HEK293T (cell line): ENCODE measurements at regions not wholly inside any gene's neighbourhood (a gene's known extent, or its start where the extent isn't known, plus 50 kb on each side); places are given as distances from the start of the nearest gene placed in this dataset.

Experiments used
- CTCF ChIA-PET: fragments of 350-600 bp; formaldehyde crosslinking; extraction: SDS; loops from one replicate; lab custom pipeline; 2021; ENCODE audit warnings: antibody characterized with exemption, inconsistent platforms; lab: Yijun Ruan, JAX
- POLR2A ChIA-PET: fragments of 350-600 bp; formaldehyde crosslinking; extraction: SDS; loops from one replicate; lab custom pipeline; 2020; ENCODE audit warnings: antibody characterized with exemption, inconsistent platforms; lab: Yijun Ruan, JAX
- DNase-seq: peaks from one replicate; pipeline ENCODE4 v3.0.0; 2012; ENCODE audit warnings: mixed read lengths; ENCODE audit errors: extremely low spot score
- ARNT ChIP-seq: fragments of 450-650 bp; IDR thresholded peaks from 2 replicates; pipeline ENCODE4 v1.6.1; 2017; ENCODE audit warnings: mild to moderate bottlenecking
- BHLHE40 ChIP-seq: fragments of 450-650 bp; IDR thresholded peaks from 2 replicates; pipeline ENCODE4 v1.6.1; 2016; ENCODE audit warnings: mild to moderate bottlenecking, moderate library complexity, borderline replicate concordance
- CTBP1 ChIP-seq: fragments of 450-650 bp; IDR thresholded peaks from 2 replicates; pipeline ENCODE4 v1.6.1; 2016; ENCODE audit warnings: borderline replicate concordance
- ELF4 ChIP-seq: fragments of 450-650 bp; IDR thresholded peaks from 2 replicates; pipeline ENCODE4 v1.6.1; 2017; ENCODE audit warnings: antibody characterized with exemption
- FOXA1 ChIP-seq: fragments of 450-650 bp; IDR thresholded peaks from 2 replicates; pipeline ENCODE4 v1.6.1; 2016; ENCODE audit warnings: mild to moderate bottlenecking
- FOXK2 ChIP-seq: fragments of 450-650 bp; IDR thresholded peaks from 2 replicates; pipeline ENCODE4 v1.6.1; 2016; ENCODE audit warnings: mild to moderate bottlenecking
- FOXM1 ChIP-seq: fragments of 450-650 bp; IDR thresholded peaks from 2 replicates; pipeline ENCODE4 v1.6.1; 2017; ENCODE audit warnings: mild to moderate bottlenecking, borderline replicate concordance
- HDGF ChIP-seq: fragments of 450-650 bp; IDR thresholded peaks from 2 replicates; pipeline ENCODE4 v1.6.1; 2017; ENCODE audit warnings: antibody characterized with exemption, borderline replicate concordance
- L3MBTL2 ChIP-seq: fragments of 450-650 bp; conservative IDR thresholded peaks from 2 replicates; pipeline ENCODE4 v1.6.1; 2016; ENCODE audit warnings: mild to moderate bottlenecking
- LEF1 ChIP-seq: fragments of 450-650 bp; IDR thresholded peaks from 2 replicates; pipeline ENCODE4 v1.6.1; 2017; ENCODE audit warnings: mild to moderate bottlenecking, borderline replicate concordance
- NFRKB ChIP-seq: fragments of 450-650 bp; IDR thresholded peaks from 2 replicates; pipeline ENCODE4 v1.6.1; 2016; ENCODE audit warnings: mild to moderate bottlenecking, moderate library complexity
- SP1 ChIP-seq: fragments of 450-650 bp; IDR thresholded peaks from 2 replicates; pipeline ENCODE4 v1.6.1; 2017
- SUZ12 ChIP-seq: fragments of 450-650 bp; IDR thresholded peaks from 2 replicates; pipeline ENCODE4 v1.6.1; 2016; ENCODE audit warnings: mild to moderate bottlenecking
- TARDBP ChIP-seq: fragments of 450-650 bp; IDR thresholded peaks from 2 replicates; pipeline ENCODE4 v1.6.1; 2016
- ZNF384 ChIP-seq: fragments of 450-650 bp; IDR thresholded peaks from 2 replicates; pipeline ENCODE4 v1.6.1; 2016
- TF ChIP-seq, protein P1 (sequence below): fragments of 450-650 bp; IDR thresholded peaks from 2 replicates; pipeline ENCODE4 v1.6.1; 2016

- TF ChIP-seq BHLHE40 (no peak), SP1 (no peak), LEF1 (no peak), ELF4 (no peak), SUZ12 (no peak), CTBP1 (no peak), ZNF384 (no peak), FOXM1 (no peak), FOXA1 (no peak), HDGF (no peak), TARDBP (no peak), FOXK2 (no peak), NFRKB (no peak), ARNT (no peak), L3MBTL2 (no peak)
- TF ChIP-seq, protein P1, sequence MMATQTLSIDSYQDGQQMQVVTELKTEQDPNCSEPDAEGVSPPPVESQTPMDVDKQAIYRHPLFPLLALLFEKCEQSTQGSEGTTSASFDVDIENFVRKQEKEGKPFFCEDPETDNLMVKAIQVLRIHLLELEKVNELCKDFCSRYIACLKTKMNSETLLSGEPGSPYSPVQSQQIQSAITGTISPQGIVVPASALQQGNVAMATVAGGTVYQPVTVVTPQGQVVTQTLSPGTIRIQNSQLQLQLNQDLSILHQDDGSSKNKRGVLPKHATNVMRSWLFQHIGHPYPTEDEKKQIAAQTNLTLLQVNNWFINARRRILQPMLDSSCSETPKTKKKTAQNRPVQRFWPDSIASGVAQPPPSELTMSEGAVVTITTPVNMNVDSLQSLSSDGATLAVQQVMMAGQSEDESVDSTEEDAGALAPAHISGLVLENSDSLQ, result no peak
- POLR2A ChIA-PET, result no interaction called here
- CTCF ChIA-PET, result interaction anchor here (0.7 kb wide), 1 partner anchor 427 kb away, joined by 9 read pairs; no protein-coding TSS in a partner anchor
- DNase-seq, result no peak
Measured at GRCh38 chr10:14438576-14438975, 107.9 kb upstream of the FRMD4A start.

GRCh38 chr10:14438057-14438456, 107.3 kb upstream of the FRMD4A start:
- no peak for DNase-seq
- TF ChIP-seq CTBP1, result no peak
- TF ChIP-seq BHLHE40, result no peak
- TF ChIP-seq ARNT, result no peak
- no peak for TF ChIP-seq FOXA1
- no peak for TF ChIP-seq FOXM1
- no peak for TF ChIP-seq ZNF384
- no peak for TF ChIP-seq SP1
- no peak for TF ChIP-seq L3MBTL2
- TF ChIP-seq SUZ12, result no peak
- no peak for TF ChIP-seq NFRKB
- CTCF ChIA-PET, result interaction anchor here (0.7 kb wide), 1 partner anchor 426 kb away, joined by 9 read pairs; no protein-coding TSS in a partner anchor
- POLR2A ChIA-PET, result no interaction called here

GRCh38 chr10:14435976-14436632, 105.4 kb upstream of the FRMD4A start:
- ChIA-PET CTCF (no interaction called here), POLR2A (no interaction called here)
- no peak for DNase-seq
- TF ChIP-seq ELF4 (no peak), CTBP1 (no peak), HDGF (no peak), NFRKB (no peak), SUZ12 (no peak), BHLHE40 (no peak), L3MBTL2 (no peak), SP1 (no peak)
- TF ChIP-seq, protein P1, result no peak

- POLR2A ChIA-PET, result no interaction called here
- CTCF ChIA-PET, result no interaction called here
- TF ChIP-seq LEF1, result no peak
- no peak for TF ChIP-seq L3MBTL2
- no peak for TF ChIP-seq ARNT
- TF ChIP-seq ZNF384, result no peak
- TF ChIP-seq SUZ12, result no peak
- no peak for TF ChIP-seq FOXM1
- no peak for TF ChIP-seq FOXK2
- TF ChIP-seq NFRKB, result no peak
- DNase-seq, result no peak
Measured at GRCh38 chr10:14433147-14433546, 102.4 kb upstream of the FRMD4A start.

DNA sequence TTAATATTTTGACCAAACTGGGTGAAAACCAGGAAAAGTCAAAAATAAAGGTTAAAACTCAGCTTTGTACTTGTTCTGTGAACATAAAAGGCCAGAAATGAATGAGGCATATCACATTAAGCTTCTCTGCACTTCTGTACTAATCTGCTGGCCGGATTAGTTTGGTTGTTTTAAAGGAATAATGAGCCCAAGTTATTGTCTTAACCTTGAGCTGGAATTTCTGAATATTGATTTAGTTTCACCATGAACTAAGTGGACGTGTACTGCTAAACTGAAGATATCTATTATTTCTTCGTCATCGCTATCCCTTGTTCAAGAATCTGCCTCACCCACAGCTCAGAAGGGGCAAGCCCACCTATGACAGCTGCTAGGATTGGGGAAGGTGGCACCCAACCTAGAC, 101.1 kb upstream of the FRMD4A start:
- ChIA-PET CTCF (no interaction called here), POLR2A (no interaction called here)
- DNase-seq, result no peak
- TF ChIP-seq ELF4 (no peak), HDGF (no peak), FOXK2 (no peak), FOXM1 (no peak), NFRKB (no peak), BHLHE40 (no peak), SP1 (no peak), ARNT (no peak), L3MBTL2 (no peak), CTBP1 (no peak), FOXA1 (no peak), SUZ12 (no peak), ZNF384 (no peak)
- TF ChIP-seq, protein P1, result no peak

DNA sequence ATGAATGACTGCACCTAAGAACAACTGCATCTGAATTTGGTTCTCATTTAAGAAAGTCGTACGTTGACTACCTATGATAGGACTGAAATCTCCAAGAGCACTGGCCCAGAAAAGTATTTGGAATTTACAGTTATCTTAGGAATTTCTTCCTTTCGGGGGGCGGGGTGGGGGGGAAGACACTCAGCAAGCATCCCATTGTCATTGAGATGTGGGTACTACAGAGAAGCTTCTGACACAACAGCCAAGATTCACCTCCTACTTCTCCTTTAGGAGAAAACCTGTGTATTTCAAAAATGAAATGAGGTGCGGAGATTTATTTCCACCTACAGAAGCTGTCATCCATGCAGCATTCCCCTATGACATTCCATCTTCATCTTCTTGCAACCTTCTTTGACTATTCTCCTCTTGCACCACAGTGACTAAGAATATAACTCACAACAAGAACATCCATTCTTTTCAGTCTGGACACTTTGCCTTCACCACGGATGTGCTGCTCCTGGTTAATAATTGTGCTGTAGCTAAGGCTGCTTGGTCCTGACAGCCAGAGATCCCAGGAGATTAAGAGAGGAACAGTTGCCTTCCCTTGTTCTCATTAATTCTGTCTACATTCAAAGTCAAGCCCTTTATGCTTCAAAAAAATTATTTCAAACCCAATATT, 98.4 kb upstream of the FRMD4A start:
- POLR2A ChIA-PET, result no interaction called here
- DNase-seq, result no peak
- CTCF ChIA-PET, result no interaction called here
- TF ChIP-seq HDGF (no peak), ZNF384 (no peak), SP1 (no peak), FOXA1 (no peak), L3MBTL2 (no peak), TARDBP (no peak), FOXK2 (no peak), LEF1 (no peak), ARNT (no peak), NFRKB (no peak), CTBP1 (no peak), ELF4 (no peak), FOXM1 (no peak), SUZ12 (no peak), BHLHE40 (no peak)
